ENCODE measurements at regions not wholly inside any gene's neighbourhood (a gene's known extent, or its start where the extent isn't known, plus 50 kb on each side); places are given as distances from the start of the nearest gene placed in this dataset.
"Not testable (repeated sequence)": the region's sequence is repeated elsewhere in the genome, so short reads cannot be mapped to it uniquely, and the experiment has no call there.

DNA sequence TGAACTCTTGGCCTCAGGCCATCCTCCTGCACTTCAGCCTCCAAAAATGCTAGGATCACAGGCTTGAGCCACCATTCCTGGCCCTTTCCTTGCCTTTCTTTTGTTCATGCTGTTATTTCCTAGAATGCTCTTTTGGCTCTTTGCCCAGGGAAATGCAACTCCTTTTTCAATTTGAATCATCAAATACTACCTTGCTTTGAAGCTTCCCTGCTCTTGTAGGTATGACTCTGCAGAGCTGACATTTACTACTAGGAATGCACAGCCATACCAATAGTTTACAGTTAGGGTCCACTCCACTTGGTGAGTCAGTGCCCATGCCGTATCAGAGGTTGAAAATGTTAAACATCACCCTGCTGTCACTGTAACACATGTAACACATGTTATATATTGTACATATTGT is 107.0 kb upstream of the CRY1 start:
- Histone ChIP-seq H3K4me3 (no peak overlapping the region), H3K36me3 (replicated peaks in 1 of 2) (no peaks in the 10 kb centered on the region), H3K9me3 (replicated peaks in 1 of 3) (no peaks in the 10 kb centered on the region), H3K27me3 (peaks cover 4% of the 10 kb centered on the region), H3K4me1 (replicated peaks in 1 of 2) (no peaks in the 10 kb centered on the region), H3K27ac (no peak overlapping the region)
- 64 to 82% (median 73%) methylated on average over 1 of the region's 1 CpG for WGBS, 4 donors
- no peak for TF ChIP-seq POLR2A (IDR thresholded peaks at IDR 0.05)
- TF ChIP-seq CTCF (IDR thresholded peaks at IDR 0.05): no peak
- intact Hi-C loops (cut with DNase I): no loop called here
- no peak for DNase-seq

- Histone ChIP-seq H3K36me3 (replicated peaks in 1 of 2) (no peaks in the 10 kb centered on the region), H3K27me3 (no peaks in the 10 kb centered on the region), H3K4me3 (no peak overlapping the region), H3K4me1 (replicated peaks in 1 of 2) (no peaks in the 10 kb centered on the region), H3K9me3 (replicated peaks in 1 of 3) (no peaks in the 10 kb centered on the region), H3K27ac (no peak overlapping the region)
- TF ChIP-seq POLR2A (IDR thresholded peaks at IDR 0.05) (no peak), CTCF (IDR thresholded peaks at IDR 0.05) (no peak)
- intact Hi-C loops (cut with DNase I): no loop called here
- 88 to 91% (median 88%) methylated on average over 4 of the region's 4 CpGs for WGBS, 4 donors
- no peak for DNase-seq
Observed at GRCh38 chr12:107207931-107208525, 114.7 kb upstream of the CRY1 start.

- H3K27ac ChIP-seq; H3K36me3 ChIP-seq (replicated peaks in 1 of 2); DNase-seq; H3K4me1 ChIP-seq (replicated peaks in 1 of 2); H3K9me3 ChIP-seq (replicated peaks in 1 of 3); intact Hi-C loops (cut with DNase I); H3K4me3 ChIP-seq; H3K27me3 ChIP-seq: not testable (repeated sequence)
- 83 to 92% (median 88%) methylated on average over 7 of the region's 7 CpGs for WGBS, 4 donors
Observed at GRCh38 chr12:107209700-107210099, 116.4 kb upstream of the CRY1 start.

DNA sequence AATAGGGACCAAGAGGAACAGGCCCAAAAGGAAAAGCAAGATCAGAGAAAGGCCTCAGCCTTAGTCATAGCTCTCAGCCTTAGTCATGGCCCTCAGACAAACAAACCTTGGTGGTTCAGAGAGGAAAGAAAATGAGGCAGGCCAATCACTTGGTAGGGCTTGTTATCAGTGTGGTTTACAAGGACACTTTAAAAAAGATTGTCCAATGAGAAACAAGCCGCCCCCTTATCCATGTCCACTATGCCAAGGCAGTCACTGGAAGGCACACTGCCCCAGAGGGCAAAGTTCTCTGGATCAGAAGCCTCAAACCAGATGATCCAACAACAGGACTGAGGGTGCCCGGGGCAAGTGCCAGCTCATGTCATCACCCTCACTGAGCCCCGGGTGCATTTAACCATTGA is 121.0 kb upstream of the CRY1 start:
- H3K27ac ChIP-seq; H3K36me3 ChIP-seq (replicated peaks in 1 of 2); H3K27me3 ChIP-seq; H3K4me1 ChIP-seq (replicated peaks in 1 of 2); H3K4me3 ChIP-seq; intact Hi-C loops (cut with DNase I); H3K9me3 ChIP-seq (replicated peaks in 1 of 3): not testable (repeated sequence)
- WGBS, 4 donors: 27 to 43% (median 34%) methylated on average over 2 to 3 of the region's 3 CpGs
- peak in 5 of 7 donors; percentile 12 to 61 (median 24) for DNase-seq

DNA sequence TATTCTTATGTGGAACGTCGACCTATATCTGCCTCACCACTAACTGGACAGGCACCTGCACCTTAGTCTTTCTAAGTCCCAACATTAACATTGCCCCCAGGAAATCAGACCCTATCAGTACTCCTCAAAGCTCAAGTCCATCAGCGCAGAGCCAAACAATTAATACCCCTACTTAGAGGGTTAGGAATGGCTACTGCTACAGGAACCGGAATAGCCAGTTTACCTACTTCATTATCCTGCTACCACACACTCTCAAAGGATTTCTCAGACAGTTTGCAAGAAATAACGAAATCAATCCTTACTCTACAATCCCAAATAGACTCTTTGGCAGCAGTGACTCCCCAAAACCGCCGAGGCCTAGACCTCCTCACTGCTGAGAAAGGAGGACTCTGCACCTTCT is 123.1 kb upstream of the CRY1 start:
- 91 to 97% (median 93%) methylated on average over 7 of the region's 7 CpGs for WGBS, 4 donors

DNA sequence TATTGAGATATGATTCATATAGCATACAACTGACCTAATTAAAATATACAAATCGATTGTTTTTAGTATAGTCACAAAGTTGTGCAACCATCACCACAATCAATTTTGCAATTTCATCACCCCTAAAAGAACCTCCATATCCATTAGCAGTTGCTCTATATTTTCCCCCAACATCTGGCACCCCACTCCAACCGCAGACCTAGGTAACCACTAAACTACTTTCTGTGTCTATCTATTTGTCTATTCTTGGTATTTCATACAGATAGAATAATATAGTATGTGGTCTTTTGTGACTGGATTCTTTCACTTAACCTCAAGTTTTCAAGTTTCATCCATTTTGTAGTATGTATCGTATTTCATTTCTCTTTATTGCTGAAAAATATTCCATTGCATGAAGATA is 126.0 kb upstream of the CRY1 start:
- intact Hi-C loops (cut with DNase I): no loop called here
- TF ChIP-seq POLR2A (IDR thresholded peaks at IDR 0.05) (no peak), CTCF (IDR thresholded peaks at IDR 0.05) (no peak)
- no peaks in the 10 kb centered on the region for H3K4me1 ChIP-seq (replicated peaks in 1 of 2)
- H3K36me3 ChIP-seq (replicated peaks in 1 of 2): no peaks in the 10 kb centered on the region
- H3K27me3 ChIP-seq: peaks cover 7% of the 10 kb centered on the region
- H3K9me3 ChIP-seq (replicated peaks in 1 of 3): no peaks in the 10 kb centered on the region
- no peak overlapping the region for H3K4me3 ChIP-seq
- DNase-seq: no peak
- H3K27ac ChIP-seq: no peak overlapping the region
- 83 to 90% (median 85%) methylated on average over 3 of the region's 3 CpGs for WGBS, 4 donors

More for the DNA sequence above, 123.1 kb upstream of the CRY1 start:
- H3K36me3 ChIP-seq (replicated peaks in 1 of 2); H3K4me3 ChIP-seq; H3K9me3 ChIP-seq (replicated peaks in 1 of 3); H3K4me1 ChIP-seq (replicated peaks in 1 of 2); H3K27ac ChIP-seq; H3K27me3 ChIP-seq; DNase-seq; intact Hi-C loops (cut with DNase I): not testable (repeated sequence)
